K562 (cell line): ENCODE measurements at regions not wholly inside any gene's neighbourhood (a gene's known extent, or its start where the extent isn't known, plus 50 kb on each side); places are given as distances from the start of the nearest gene placed in this dataset.

Experiments
- ATAC-seq: fragments of 200-7000 bp; cut with Tn5 transposase; 3 replicates; pipeline ENCODE4 v1.9.1; 2020; ENCODE audit warnings: moderate library complexity
- BruUV-seq: library from RNA; stranded (reverse); fragments of 400-500 nt; replicated peaks from 2 replicates; lab custom pipeline; 2021; lab: Mats Ljungman, UMichigan
- CTCF ChIA-PET: fragments of 300-600 bp; formaldehyde crosslinking; extraction: SDS; loops from one replicate; lab custom pipeline; 2021; ENCODE audit warnings: low intra/inter-chr PET ratio; lab: Yijun Ruan, JAX
- POLR2A ChIA-PET: fragments of 300-600, 350-650 bp; sonication (Branson Sonifier 250); formaldehyde crosslinking; extraction: SDS; loops from one replicate; lab custom pipeline; 2021; ENCODE audit warnings: antibody characterized with exemption, inconsistent platforms; lab: Yijun Ruan, JAX
- DNase-seq, 4 experiments: peaks; one replicate each; pipeline versions ENCODE4 v3.0.0 to v3.0.0-alpha.2; 2011 to 2018; ENCODE audit warnings: low spot score in 3 of 4, mixed read lengths in 3 of 4; ENCODE audit errors: extremely low read depth in 1 of 4
- FAIRE-seq: peaks from 2 replicates; lab custom pipeline; 2011; peaks lifted over from hg19 to GRCh38; lab: Jason Lieb, UNC
- H2AFZ ChIP-seq: 2 replicates; pipeline ENCODE4 v1.6.0; 2011; ENCODE audit warnings: low read depth, low read length, control low read depth, inconsistent platforms
- H3K27ac ChIP-seq: fragments of 200-600 bp; 3 replicates; pipeline ENCODE4 v1.8.0; 2011; ENCODE audit warnings: low read depth, mild to moderate bottlenecking, control low read depth, inconsistent platforms, low read length, moderate library complexity, mixed read lengths; ENCODE audit errors: extremely low read depth
- H3K27me3 ChIP-seq, 2 experiments: fragments of 300-600 bp in 1 of 2; 2 replicates in 1 of 2; 3 replicates in 1 of 2; pipeline versions ENCODE4 v1.6.0 to v1.8.0; 2011; ENCODE audit warnings: inconsistent platforms in 2 of 2, low read length in 2 of 2, mild to moderate bottlenecking in 1 of 2, mixed read lengths in 1 of 2, moderate library complexity in 1 of 2; ENCODE audit not compliant: control insufficient read depth in 2 of 2, insufficient read depth in 2 of 2
- H3K36me3 ChIP-seq: fragments of 300-600 bp; 3 replicates; pipeline ENCODE4 v1.8.0; 2011; ENCODE audit warnings: mild to moderate bottlenecking, low read length, inconsistent platforms; ENCODE audit not compliant: control insufficient read depth, insufficient read depth
- H3K4me1 ChIP-seq, 2 experiments: fragments of 200-600 bp in 1 of 2; replicated peaks in 1 of 2; 2 replicates in 1 of 2; 3 replicates in 1 of 2; pipeline versions ENCODE4 v1.5.1 to v1.8.0; 2011; ENCODE audit warnings: inconsistent platforms in 2 of 2, low read length in 2 of 2, mild to moderate bottlenecking in 1 of 2, mixed read lengths in 1 of 2, moderate library complexity in 1 of 2; ENCODE audit not compliant: control insufficient read depth in 2 of 2, insufficient read depth in 2 of 2
- H3K4me2 ChIP-seq: 2 replicates; pipeline ENCODE4 v1.6.1; 2011; ENCODE audit warnings: low read length, control low read depth, inconsistent platforms, mixed read lengths; ENCODE audit not compliant: insufficient read depth
- H3K4me3 ChIP-seq: fragments of 200-600 bp; sonication (generic), shearing (Covaris generic); 2 replicates; pipeline ENCODE4 v1.5.1; 2016; ENCODE audit warnings: control low read depth, inconsistent platforms
- H3K79me2 ChIP-seq: fragments of 200-600 bp; 3 replicates; pipeline ENCODE4 v1.8.0; 2011; ENCODE audit warnings: low read length, inconsistent platforms; ENCODE audit not compliant: control insufficient read depth, insufficient read depth
- H3K9ac ChIP-seq, 2 experiments: 2 replicates each; pipeline versions ENCODE4 v1.6.0 to v1.6.1; 2011; ENCODE audit warnings: low read depth in 2 of 2, low read length in 2 of 2, control low read depth in 1 of 2, inconsistent platforms in 1 of 2, mild to moderate bottlenecking in 1 of 2, mixed read lengths in 1 of 2; ENCODE audit not compliant: insufficient read depth in 1 of 2
- H3K9me1 ChIP-seq: one replicate; pipeline ENCODE4 v1.6.0; 2011; ENCODE audit warnings: inconsistent platforms, mild to moderate bottlenecking, low read length, moderate library complexity; ENCODE audit not compliant: control insufficient read depth, insufficient read depth
- H3K9me3 ChIP-seq: replicated peaks from 2 replicates; pipeline ENCODE4 v1.5.1; 2011; ENCODE audit warnings: low read depth, low read length, inconsistent platforms; ENCODE audit not compliant: control insufficient read depth, insufficient read depth
- H4K20me1 ChIP-seq: replicated peaks from 2 replicates; pipeline ENCODE4 v1.6.1; 2011; ENCODE audit warnings: low read length, inconsistent platforms, mixed read lengths; ENCODE audit not compliant: control insufficient read depth, insufficient read depth
- CBFB ChIP-seq: sonication (generic); formaldehyde crosslinking; IDR thresholded peaks from 2 replicates; pipeline ENCODE4 v1.4.0; 2020; ENCODE audit warnings: mild to moderate bottlenecking, missing genetic modification reagents
- GTF2F1 ChIP-seq: IDR thresholded peaks from 2 replicates; pipeline ENCODE4 v1.6.1; 2011; ENCODE audit warnings: low read depth, low read length, improper control_type of control experiment
- HNRNPLL ChIP-seq: fragments of 200-400 bp; formaldehyde crosslinking; IDR thresholded peaks from 2 replicates; pipeline ENCODE4 v1.6.1; 2017; ENCODE audit warnings: low read length, low read depth, mild to moderate bottlenecking; ENCODE audit not compliant: poor library complexity, severe bottlenecking
- IFI16 ChIP-seq: fragments of 250-450 bp; sonication (Bioruptor Pico); IDR thresholded peaks from 2 replicates; pipeline ENCODE4 v2.1.2; 2022; ENCODE audit warnings: mild to moderate bottlenecking, inconsistent platforms
- KLF6 ChIP-seq: fragments of 250-450 bp; sonication (Bioruptor Pico); IDR thresholded peaks from 2 replicates; pipeline ENCODE4 v1.4.0; 2020; ENCODE audit warnings: mild to moderate bottlenecking, moderate library complexity, borderline replicate concordance
- MCM5 ChIP-seq: fragments of 450-650 bp; IDR thresholded peaks from 2 replicates; pipeline ENCODE4 v1.6.1; 2016; ENCODE audit warnings: low read depth
- POLR2A ChIP-seq: fragments of 450-650 bp; conservative IDR thresholded peaks from 2 replicates; pipeline ENCODE4 v1.6.1; 2016
- SMAD1 ChIP-seq: fragments of 150-350 bp; IDR thresholded peaks from 2 replicates; pipeline ENCODE4 v1.6.1; 2014; ENCODE audit warnings: low read length, low read depth; ENCODE audit not compliant: partially characterized antibody
- TOE1 ChIP-seq, 2 experiments: fragments of 450-650 bp in 1 of 2; sonication (generic) in 1 of 2; formaldehyde crosslinking in 1 of 2; IDR thresholded peaks; 2 replicates each; pipeline versions ENCODE4 v1.7.1 to v1.8.0; 2016 to 2022; ENCODE audit warnings: borderline replicate concordance in 2 of 2, mild to moderate bottlenecking in 2 of 2, antibody characterized with exemption in 1 of 2, inconsistent platforms in 1 of 2, low read depth in 1 of 2, missing genetic modification reagents in 1 of 2, moderate library complexity in 1 of 2
- ZFP1 ChIP-seq: fragments of 450-650 bp; formaldehyde crosslinking; IDR thresholded peaks from 2 replicates; pipeline ENCODE4 v1.4.0; 2020; ENCODE audit warnings: mild to moderate bottlenecking, mixed read lengths
- WGBS: fragments of 100-300 bp; shearing (Covaris generic); methylation state at CpG from one replicate; pipeline ENCODE4 v1.1.6; 2016; ENCODE audit warnings: low coverage, mixed read lengths; ENCODE audit not compliant: insufficient coverage; ENCODE audit errors: missing lambda C conversion rate; 5-methylcytosine and 5-hydroxymethylcytosine counted together
- in situ Hi-C: fragments of 300-500 bp; cut with MboI; formaldehyde crosslinking; loops from 4 replicates; pipeline ENCODE4 v1.15.0; 2018; ENCODE audit warnings: inconsistent platforms, mixed read lengths
- intact Hi-C: fragments of 100-400 bp; cut with micrococcal nuclease; formaldehyde crosslinking; loops from 2 replicates; pipeline ENCODE4 v1.14.2; 2022
- TF ChIP-seq, protein P1 (sequence below): sonication (generic); formaldehyde crosslinking; IDR thresholded peaks from 2 replicates; pipeline ENCODE4 v1.8.1; 2022; ENCODE audit warnings: missing genetic modification reagents
- TF ChIP-seq, protein P2 (sequence below), 3 experiments: IDR thresholded peaks in 2 of 3; conservative IDR thresholded peaks in 1 of 3; 2 replicates each; pipeline ENCODE4 v1.5.1; 2011 to 2012; ENCODE audit warnings: low read length in 3 of 3, mild to moderate bottlenecking in 3 of 3, control low read depth in 2 of 3, improper control_type of control experiment in 1 of 3, inconsistent platforms in 1 of 3, low read depth in 1 of 3, mixed read lengths in 1 of 3, moderate library complexity in 1 of 3; ENCODE audit not compliant: insufficient read depth in 2 of 3
- TF ChIP-seq, protein P3 (sequence below): fragments of 450-650 bp; formaldehyde crosslinking; IDR thresholded peaks from 2 replicates; pipeline ENCODE4 v1.4.0; 2020; ENCODE audit warnings: mild to moderate bottlenecking, moderate library complexity
- TF ChIP-seq, protein P4 (sequence below): fragments of 250-450 bp; sonication (Bioruptor Pico); IDR thresholded peaks from 2 replicates; pipeline ENCODE4 v1.5.1; 2021; ENCODE audit warnings: mild to moderate bottlenecking

DNA sequence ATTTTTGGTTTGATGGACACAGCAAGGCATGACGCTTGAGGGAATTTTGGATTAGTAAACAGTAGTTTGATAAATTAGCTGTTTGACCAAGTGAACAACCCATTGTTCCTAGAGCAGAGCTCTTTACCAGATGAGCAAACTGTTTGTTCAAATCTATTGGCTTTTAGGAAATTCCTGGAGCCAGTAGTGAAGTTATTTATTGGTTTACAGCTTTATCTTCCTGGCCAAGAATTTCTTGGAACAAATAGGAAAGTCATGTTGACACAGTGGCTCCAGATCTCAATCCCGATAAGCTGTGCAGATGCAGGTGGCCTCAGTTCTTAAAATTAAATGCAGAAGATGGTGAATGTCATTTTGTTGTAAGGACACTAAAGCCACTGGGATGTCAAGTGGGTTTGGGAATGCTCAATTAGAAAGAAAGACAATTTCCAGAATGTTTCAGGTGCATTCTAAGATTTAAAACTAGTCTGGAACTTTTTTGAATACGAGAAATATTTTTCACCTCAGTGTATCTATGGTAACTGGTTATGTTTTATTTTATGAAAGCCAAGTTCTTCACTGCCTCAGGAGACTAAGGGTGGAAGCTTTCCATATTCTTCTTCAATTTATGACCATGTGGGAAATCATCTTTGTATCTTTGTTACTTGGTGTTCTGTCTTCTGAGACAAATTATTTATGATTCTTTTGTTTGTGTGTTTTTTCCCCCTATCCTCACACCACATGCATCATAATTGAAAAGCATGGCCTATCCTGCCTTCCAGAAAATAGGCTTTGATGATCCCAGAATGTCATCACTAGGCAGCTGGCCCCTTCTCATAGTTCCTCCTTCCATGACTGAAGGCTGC, 554.5 kb downstream of the STIM2 start:
- no peaks in the 10 kb centered on the region for H3K4me1 ChIP-seq
- no peak overlapping the region for H3K27ac ChIP-seq
- no peak for DNase-seq
- no peaks in the 10 kb centered on the region for H3K79me2 ChIP-seq
- H3K4me3 ChIP-seq = no peak overlapping the region
- in situ Hi-C loops (no loop called here), intact Hi-C loops (no loop called here)
- H3K27me3 ChIP-seq = no peaks in the 10 kb centered on the region
- TF ChIP-seq CBFB (CRISPR knock-in tag) = no peak
- no peak for TF ChIP-seq ZFP1 (CRISPR knock-in tag)
- no peak for TF ChIP-seq KLF6 (CRISPR knock-in tag)
- TF ChIP-seq, protein P1, sequence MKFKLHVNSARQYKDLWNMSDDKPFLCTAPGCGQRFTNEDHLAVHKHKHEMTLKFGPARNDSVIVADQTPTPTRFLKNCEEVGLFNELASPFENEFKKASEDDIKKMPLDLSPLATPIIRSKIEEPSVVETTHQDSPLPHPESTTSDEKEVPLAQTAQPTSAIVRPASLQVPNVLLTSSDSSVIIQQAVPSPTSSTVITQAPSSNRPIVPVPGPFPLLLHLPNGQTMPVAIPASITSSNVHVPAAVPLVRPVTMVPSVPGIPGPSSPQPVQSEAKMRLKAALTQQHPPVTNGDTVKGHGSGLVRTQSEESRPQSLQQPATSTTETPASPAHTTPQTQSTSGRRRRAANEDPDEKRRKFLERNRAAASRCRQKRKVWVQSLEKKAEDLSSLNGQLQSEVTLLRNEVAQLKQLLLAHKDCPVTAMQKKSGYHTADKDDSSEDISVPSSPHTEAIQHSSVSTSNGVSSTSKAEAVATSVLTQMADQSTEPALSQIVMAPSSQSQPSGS (CRISPR knock-in tag) = no peak
- no peak for TF ChIP-seq MCM5
- TF ChIP-seq POLR2A = no peak
- TF ChIP-seq, protein P2, sequence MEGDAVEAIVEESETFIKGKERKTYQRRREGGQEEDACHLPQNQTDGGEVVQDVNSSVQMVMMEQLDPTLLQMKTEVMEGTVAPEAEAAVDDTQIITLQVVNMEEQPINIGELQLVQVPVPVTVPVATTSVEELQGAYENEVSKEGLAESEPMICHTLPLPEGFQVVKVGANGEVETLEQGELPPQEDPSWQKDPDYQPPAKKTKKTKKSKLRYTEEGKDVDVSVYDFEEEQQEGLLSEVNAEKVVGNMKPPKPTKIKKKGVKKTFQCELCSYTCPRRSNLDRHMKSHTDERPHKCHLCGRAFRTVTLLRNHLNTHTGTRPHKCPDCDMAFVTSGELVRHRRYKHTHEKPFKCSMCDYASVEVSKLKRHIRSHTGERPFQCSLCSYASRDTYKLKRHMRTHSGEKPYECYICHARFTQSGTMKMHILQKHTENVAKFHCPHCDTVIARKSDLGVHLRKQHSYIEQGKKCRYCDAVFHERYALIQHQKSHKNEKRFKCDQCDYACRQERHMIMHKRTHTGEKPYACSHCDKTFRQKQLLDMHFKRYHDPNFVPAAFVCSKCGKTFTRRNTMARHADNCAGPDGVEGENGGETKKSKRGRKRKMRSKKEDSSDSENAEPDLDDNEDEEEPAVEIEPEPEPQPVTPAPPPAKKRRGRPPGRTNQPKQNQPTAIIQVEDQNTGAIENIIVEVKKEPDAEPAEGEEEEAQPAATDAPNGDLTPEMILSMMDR (IDR thresholded peaks at IDR 0.05 in 2 of 3, conservative IDR thresholded peaks at IDR 0.05 in 1 of 3; ENCODE audit: insufficient read depth in 2 of 3, low read depth in 1 of 3, low read length in 3 of 3) = no peak
- no peak for TF ChIP-seq GTF2F1
- TF ChIP-seq, protein P3, sequence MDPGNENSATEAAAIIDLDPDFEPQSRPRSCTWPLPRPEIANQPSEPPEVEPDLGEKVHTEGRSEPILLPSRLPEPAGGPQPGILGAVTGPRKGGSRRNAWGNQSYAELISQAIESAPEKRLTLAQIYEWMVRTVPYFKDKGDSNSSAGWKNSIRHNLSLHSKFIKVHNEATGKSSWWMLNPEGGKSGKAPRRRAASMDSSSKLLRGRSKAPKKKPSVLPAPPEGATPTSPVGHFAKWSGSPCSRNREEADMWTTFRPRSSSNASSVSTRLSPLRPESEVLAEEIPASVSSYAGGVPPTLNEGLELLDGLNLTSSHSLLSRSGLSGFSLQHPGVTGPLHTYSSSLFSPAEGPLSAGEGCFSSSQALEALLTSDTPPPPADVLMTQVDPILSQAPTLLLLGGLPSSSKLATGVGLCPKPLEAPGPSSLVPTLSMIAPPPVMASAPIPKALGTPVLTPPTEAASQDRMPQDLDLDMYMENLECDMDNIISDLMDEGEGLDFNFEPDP (CRISPR knock-in tag) = no peak
- no peak for TF ChIP-seq SMAD1
- TF ChIP-seq IFI16 (CRISPR knock-in tag) = no peak
- TF ChIP-seq HNRNPLL = no peak
- TF ChIP-seq, protein P4, sequence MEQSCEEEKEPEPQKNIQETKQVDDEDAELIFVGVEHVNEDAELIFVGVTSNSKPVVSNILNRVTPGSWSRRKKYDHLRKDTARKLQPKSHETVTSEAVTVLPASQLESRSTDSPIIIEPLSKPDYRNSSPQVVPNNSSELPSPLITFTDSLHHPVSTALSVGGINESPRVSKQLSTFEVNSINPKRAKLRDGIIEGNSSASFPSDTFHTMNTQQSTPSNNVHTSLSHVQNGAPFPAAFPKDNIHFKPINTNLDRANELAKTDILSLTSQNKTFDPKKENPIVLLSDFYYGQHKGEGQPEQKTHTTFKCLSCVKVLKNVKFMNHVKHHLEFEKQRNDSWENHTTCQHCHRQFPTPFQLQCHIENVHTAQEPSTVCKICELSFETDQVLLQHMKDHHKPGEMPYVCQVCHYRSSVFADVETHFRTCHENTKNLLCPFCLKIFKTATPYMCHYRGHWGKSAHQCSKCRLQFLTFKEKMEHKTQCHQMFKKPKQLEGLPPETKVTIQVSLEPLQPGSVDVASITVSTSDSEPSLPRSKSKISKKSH (CRISPR knock-in tag) = no peak
- no peak for TF ChIP-seq TOE1 (IDR thresholded peaks at IDR 0.05; ENCODE audit: borderline replicate concordance)
- no peak for TF ChIP-seq TOE1 (CRISPR knock-in tag; IDR thresholded peaks at IDR 0.05; ENCODE audit: borderline replicate concordance, low read depth)
- FAIRE-seq = no peak
- no peaks in the 10 kb centered on the region for H3K36me3 ChIP-seq
- H3K9me1 ChIP-seq = no peaks in the 10 kb centered on the region
- CTCF ChIA-PET = no interaction called here
- no peak for ATAC-seq
- no TSS peak for BruUV-seq
- no peaks in the 10 kb centered on the region for H3K9me3 ChIP-seq
- WGBS = 4% methylated on average over 3 of the region's 3 CpGs
- H4K20me1 ChIP-seq = no peaks in the 10 kb centered on the region
- no peak overlapping the region for H2AFZ ChIP-seq
- POLR2A ChIA-PET = no interaction called here
- H3K4me2 ChIP-seq = no peak overlapping the region
- no peak overlapping the region for H3K9ac ChIP-seq
